ENCODE measurements at regions not wholly inside any gene's neighbourhood (a gene's known extent, or its start where the extent isn't known, plus 50 kb on each side); places are given as distances from the start of the nearest gene placed in this dataset.

DNA sequence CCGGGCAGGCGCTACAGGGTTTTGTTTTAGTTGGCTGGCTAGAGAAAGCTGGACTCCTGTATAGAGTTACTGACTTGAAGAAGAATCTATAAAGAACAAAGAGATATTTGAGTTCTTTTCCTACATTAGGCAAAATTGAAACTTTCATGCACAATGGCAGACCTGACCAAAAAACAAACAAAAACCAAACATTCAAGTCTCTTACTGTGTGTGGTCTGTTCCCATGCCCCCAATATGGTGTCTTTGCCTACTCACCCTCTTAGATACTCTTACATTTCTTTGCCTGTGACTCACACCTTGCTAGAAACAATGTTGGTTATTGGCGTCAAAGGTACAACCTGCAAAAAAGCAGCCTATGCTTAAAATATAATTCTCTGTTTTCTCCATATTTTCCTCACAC, 109.5 kb upstream of the TMC3 start:
- no peak for DNase-seq (ENCODE audit: low spot score)

DNA sequence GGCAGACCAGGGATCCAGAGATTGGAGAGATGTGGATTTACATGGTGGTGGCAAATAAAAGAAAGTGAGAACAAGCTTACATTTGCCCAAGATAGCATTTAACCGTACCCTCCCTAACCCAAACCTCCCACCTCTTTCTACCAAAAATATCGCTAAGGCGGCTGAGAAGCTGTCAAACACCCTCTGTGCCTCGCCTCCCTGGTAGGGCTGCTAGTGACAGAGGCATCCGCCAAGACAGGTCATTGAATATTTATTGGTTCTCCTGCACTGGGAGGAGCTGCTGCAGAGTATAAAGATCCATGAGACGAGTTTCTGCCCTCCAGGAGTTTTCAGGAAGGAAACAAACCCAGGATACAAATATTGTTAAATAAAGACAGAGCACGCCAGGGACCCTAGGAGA, 107.3 kb upstream of the TMC3 start:
- DNase-seq (ENCODE audit: low spot score) = no peak

DNA sequence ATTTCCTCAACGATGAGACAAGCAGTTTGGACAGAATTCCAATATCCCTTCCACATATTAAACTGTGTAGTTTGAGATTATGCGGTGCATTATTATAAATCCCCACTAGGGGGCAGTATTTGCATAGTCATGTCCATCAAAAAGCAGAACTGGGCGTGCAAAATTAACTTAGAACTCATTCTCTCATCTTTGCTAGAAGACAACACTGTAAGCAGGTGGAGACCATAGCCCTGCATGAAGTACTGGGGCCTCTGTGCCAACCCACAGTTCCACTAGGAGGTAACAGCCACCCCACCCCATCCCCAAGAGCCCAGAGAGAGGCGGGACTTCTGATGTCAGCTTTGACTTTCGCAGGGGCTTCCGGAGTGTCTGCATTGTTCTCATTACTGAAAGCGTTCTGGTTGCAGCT, 106.6 kb upstream of the TMC3 start:
- peak; percentile 54 for DNase-seq (ENCODE audit: low spot score)

DNA sequence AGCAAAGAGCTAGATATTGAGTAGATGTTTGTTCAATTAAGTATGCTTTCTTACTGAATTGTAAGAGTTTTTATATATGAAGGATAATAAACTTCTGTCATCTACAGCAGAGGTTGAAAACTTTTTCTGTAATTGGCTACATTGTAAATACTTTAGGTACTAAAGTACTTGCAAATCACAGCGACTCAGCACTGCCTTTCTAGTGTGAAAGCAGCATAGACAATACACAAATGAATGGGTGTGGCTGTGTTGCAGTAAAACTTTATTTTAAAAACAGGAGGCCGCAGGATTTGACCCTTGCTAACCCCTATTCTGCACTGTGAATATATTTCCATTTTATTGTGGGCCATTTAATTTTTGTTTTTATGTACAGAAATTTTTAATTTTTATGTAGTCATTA, 104.3 kb upstream of the TMC3 start:
- DNase-seq (ENCODE audit: low spot score) = no peak

DNA sequence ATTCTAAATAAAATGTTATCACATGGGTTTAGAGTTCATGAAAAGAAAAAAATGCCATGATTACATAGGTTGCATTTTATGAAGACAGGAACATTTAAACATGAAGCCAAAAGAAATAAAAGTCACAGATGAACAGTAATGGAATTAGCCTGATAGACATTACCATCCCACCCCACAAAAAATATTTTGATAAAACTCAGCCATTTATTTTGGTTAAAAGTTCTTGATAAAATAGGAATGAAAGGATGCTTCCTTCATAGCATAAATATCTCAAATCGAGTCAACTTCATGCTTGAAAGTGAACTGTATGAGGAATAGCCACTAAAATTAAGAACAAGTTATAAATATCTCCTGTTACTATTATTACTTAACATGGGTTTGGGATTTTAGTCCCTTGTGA, 101.9 kb upstream of the TMC3 start:
- no peak for DNase-seq (ENCODE audit: low spot score)

DNA sequence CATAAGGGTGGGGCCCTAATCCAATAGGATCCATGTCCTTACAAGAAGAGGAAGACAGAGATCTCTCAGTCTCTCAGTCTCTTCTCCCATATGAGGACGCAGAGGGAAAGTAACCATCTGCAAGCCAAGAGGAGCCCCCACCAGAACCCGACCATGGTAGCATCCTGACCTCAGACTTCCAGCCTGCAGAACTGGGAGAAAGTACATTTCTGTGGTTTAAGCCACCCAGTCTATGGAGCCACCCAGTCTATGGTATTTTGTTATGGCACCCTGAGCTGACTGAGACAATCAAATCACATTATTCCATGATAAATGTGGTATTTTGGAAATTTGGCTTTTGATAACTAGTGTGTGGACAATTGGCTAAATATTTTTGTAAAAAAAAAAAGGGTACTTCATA, 101.5 kb upstream of the TMC3 start:
- no peak for DNase-seq (ENCODE audit: low spot score)

DNA sequence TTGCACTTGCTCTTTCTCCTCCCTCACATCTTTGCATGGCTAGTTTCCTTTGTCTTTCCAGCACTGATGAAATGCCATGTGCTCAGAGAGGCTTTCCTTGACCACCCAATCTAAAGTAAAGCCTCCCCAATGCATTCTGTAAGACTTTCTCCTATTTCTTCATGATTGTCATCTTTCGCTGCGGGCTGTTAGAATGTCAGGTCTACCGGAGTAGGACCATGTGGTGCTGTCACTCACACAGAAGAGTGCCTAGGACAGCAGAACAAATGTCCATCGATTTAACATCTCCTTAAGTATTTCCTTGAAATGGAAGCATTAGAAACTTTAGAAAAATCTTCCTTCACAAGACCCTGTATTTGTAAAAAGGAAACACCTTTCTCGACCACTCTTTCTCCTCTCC, 99.9 kb upstream of the TMC3 start:
- no peak for DNase-seq (ENCODE audit: low spot score)

DNA sequence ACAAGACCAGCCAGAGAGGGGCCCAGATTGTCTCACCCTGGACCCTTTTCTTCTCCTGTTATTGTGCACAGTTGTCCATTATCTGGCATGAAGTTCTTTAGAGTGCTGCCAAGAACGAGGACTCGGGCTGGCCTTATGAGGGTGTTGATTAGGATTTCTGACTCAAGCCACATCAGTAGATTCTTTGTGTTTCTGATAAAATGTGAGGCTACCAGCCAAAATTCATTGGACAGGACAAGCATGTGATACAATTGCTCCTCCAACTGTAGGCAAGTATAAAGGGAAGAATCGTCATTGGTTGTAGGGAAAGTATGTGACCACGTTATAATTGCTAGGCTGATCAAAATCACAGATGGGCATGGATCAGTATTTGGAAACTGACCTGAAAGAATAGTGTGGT, 99.2 kb upstream of the TMC3 start:
- DNase-seq (ENCODE audit: low spot score) = no peak

DNA sequence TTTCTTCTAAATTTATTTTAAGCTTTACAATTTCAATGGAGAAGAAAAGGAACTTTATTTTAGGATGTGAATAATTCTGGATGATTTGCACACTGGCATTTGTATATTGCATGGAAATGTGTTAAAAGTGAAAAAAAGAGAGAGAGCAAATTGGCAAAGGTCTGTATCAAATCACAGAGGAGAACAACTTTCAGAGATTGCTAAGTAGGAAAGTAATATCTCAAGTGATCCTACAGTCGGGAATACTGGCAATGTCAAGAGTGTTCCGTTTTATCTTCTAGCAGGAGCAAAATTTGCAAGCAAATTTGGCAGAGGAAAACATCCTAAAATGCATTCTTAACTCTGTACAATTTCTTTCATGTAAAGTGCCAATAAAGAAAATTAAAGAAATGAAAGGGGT, 97.1 kb upstream of the TMC3 start:
- no peak for DNase-seq (ENCODE audit: low spot score)

DNA sequence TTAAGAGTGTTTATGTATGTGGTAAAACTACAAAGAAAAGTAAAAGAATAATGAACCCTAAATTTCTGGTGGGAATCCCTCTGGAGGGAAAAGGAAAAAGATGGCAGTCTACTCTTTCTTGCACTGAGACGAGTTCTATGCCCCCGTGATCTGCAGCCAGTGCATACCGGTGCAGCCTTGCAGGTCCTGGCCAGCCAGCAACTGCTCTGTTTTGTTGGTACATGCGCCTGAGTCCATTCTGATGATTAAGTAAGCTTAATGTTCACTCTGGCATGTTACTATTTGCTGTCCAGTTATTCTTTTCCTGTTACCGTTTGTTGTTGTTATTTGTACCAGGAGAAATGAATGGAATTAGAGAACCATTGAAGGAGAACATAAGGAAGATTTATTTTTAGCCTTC, 95.1 kb upstream of the TMC3 start:
- DNase-seq (ENCODE audit: low spot score) = no peak

DNA sequence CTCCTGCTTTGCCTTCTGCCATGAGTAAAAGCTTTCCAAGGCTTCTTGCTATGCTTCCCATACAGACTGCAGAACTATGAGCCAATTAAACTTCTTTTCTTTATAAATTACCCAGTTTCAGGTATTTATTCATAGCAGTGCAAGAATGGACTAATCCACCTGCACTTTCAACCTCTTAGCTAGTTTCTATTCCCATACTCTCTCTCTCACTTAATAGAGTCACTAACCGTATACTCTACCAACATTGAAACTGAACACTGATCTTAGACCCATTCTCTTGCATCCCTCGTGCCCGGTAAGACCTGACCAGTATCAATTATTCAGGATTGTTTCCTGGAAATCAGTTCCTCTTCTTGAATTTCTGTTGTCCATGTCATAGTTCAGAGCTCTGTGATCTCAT, 92.7 kb upstream of the TMC3 start:
- DNase-seq (ENCODE audit: low spot score) = no peak

DNA sequence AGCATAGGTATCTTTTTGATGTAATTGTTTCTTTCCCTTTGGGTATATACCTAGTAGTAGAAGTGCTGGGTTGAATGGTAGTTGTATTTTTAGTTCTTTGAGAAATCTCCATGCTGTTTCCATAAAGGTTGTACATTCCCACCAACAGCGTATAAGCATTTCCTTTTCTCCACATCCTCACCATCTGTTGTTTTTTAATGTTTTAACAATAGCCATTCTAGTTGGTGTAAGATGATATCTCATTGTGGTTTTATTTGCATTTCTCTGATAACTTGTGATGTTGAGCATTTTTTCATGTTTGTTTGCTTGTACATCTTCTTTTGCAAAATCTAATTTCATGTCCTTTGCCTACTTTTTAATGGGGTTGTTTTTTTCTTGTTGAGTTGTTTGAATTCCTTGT, 80.0 kb upstream of the TMC3 start:
- no peak for DNase-seq (ENCODE audit: low spot score)

DNA sequence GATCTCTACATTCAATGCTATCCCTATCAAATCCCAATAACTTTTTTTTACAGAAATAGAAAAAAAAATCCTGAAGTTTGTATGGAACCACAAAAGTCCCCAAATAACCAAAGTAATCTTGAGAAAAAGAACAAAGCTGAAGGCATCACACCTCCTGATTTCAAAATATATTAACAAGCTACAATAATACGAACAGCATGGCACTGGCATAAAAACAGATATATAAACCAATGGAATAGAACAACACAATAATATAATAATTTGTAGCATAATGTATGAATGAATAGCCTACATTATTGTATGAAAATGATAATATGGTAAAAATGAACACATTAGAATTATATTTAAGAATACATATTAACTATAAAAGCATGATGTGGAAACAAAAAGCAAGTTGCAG, 76.7 kb upstream of the TMC3 start:
- DNase-seq (ENCODE audit: low spot score) = no peak

DNA sequence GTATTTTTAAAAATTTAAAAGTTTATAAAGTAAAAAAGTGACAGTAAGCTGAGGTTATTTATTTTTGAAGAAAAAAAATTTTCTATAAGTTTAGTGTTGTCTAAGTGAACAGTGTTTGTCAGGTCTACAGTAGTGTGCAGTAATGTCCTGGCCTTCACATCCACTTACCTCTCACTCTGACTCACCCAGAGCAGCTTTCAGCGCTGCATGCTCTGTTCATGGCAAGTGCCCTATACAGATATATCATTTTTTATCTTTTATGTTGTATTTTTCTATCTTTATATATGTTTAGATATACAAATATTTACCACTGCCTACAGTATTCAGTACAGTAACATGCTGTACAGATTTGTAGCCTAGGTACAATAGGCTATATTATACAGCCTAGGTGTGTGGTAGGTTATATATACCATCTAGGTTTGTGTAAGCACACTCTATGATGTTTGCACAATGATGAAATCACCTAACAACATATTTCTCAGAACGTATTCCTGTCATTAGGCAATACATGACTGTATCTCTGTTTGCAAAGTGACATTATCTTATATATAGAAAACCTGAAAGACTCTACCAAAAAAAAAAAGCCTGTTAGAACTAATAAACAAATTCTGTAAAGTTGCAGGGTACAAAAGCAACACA, 75.9 kb upstream of the TMC3 start:
- no peak for DNase-seq (ENCODE audit: low spot score)

DNA sequence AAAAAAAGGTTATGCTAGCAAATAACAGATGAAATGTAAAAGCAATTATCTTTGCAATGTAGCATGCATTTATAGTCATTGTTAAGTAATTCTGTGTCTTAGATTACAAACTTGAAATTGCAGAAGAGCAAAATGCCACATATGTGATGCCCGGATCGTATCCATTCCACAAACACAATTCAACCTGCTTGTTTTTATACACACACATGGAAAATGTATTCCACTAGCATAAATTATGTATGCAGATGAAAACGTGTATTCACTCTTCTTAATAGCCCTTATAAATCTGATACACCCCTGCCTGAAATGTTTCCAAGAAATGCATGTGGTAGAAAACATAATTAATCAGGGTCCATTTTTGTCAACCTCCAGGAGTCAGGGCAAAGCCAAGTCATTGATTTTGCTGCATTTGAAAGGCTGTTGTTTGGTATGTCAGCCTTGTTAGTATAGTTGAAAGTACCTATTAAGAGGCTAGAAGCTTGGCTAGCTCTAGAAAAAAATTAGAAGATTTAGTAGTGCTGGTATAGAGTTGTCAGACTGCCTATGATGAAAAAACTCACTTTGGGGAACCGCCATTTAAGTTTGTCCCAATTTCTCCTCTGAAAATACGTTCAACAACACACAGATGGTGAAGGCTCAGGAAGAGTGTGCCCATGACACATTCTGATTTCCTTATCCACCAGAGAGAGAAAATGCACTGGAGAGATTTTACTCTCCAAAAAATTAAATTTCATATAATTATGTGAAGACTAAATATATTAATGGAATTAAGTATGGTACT, 69.2 kb upstream of the TMC3 start:
- no peak for DNase-seq (ENCODE audit: low spot score)

DNA sequence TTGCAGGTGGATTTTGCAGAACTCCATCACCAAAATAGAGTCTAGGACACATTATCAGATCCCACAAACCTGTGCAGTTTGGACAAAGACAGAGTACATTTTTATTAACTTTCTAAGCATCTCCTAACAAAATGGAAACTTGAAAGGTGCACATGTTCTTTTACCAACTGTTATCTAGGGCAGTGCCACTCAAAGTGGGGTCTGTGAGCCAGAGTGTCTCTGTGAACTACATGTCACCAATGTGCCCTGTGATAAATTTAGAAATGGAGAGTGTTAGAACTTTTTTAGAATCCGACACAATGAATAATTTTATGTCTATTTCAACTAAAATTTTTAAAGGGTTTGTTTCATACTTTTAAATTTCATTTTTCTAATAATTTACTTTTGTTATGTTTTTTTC, 68.4 kb upstream of the TMC3 start:
- no peak for DNase-seq (ENCODE audit: low spot score)

DNA sequence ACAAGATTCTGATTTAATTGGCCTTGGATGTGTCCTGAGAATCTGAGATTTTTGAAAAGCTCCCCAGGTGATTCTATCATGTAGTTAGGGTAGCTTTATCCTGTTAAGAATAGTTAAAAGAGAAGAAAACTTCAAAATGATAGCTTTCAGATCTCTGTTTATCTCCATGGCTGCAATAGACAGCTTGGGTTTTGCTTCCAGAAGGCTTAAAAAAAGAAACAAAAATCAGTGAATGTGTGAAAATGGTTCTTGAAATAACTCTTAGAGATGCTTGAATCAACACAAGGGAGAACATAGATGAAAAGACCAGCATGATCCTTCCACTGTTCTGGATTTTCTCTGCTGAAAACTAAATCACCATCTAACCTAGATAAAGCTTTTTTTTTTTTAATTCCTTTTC, 60.8 kb upstream of the TMC3 start:
- no peak for DNase-seq (ENCODE audit: low spot score)

DNA sequence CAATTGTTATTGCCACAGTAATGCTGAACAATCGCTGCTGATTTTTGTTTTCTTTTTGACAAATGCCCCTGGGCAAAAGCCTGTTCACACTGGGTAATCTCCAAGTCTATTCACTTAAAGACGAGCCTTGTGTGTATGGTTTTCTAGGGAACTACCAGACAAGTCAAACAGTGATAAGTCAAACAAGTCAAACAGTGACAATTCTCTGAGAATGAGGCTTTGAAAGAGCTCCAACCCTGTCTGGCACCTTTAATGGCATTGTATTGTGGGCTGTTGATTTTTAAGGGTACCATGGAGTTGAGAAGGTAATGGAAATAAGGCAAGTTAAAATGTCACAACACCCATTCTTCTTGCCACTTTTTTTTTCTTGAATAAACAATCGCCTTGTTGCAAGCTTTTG, 59.4 kb upstream of the TMC3 start:
- no peak for DNase-seq (ENCODE audit: low spot score)

DNA sequence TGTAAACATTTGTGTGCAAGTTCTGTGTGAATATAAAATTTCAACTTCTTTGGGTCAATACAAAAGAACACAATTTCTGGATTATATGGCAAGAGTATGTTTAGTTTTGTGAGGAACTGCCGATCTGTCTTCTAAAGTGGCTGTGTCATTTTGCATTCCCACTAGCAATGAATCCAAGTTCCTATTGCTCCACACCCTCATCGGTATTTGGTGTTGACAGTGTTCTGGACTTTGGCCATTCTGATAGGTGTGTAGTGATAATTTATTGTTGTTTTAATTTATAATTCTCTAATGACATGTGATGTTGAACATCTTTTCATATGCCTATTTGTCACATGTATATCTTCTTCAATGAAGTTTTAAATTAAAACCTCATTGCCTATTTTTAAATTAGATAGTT, 58.2 kb upstream of the TMC3 start:
- no peak for DNase-seq (ENCODE audit: low spot score)

DNA sequence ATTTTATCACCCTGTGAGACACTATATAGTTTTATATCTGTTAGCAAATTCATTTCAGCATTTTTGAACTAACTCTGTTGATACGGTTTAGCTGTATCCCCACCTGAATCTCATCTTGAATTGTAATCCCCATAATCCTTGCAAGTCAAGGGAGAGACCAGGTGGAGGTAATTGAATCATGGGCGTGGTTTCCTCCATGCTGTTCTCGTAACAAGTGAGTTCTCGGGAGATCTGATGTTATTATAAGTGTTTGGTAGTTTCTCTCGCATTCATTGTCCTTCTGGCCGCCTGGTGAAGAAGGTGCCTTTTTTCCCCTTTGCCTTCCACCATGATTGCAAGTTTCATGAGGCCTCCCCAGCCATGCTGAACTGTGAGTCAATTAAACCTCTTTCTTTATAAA, 53.2 kb upstream of the TMC3 start:
- DNase-seq (ENCODE audit: low spot score) = no peak

DNA sequence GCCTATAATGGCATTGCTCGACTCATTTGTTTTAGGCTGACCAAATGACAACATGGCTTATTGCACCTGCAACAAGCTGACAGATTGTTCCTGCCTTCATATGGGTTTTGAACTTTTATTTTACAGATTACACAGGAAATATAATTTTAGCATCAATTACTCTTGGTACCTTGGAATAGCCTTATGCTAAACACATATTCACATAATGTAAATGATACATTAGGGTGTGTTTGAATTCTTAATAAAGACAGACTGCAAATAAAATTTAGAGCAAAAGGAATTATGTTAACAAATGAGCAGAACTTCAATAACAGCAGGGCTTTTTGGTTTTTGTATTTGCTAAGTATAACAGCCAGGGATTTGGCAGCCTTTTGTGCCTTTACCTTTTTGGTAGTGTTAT, 51.9 kb upstream of the TMC3 start:
- DNase-seq (ENCODE audit: low spot score) = no peak
